ENCODE measurements at regions not wholly inside any gene's neighbourhood (a gene's known extent, or its start where the extent isn't known, plus 50 kb on each side); places are given as distances from the start of the nearest gene placed in this dataset.

DNA sequence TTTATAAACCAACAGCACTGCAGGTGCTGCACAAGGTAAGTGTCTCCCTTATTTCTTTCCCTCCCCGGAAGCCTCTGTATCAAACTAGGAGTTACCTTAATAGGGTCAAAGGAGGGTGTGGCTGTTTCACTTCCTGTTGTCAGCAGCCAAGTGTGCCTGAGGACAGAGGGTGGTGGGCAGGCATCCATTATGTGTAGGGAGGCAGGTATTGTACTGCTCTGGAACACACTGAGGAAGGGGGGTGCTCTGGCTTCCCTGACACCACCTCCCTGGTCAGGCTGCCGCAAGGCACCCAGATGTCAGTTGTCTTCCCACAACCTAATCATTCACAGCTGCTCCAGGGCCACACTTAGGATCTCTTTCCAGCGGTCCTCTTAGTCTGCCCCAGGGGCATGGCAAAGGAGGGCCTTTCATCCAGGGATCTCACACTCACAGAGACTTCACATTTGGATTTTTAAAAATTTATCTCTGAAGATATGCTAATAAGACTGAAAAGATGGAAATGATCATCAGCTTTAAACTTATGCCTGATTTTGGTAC is 132.0 kb upstream of the ARHGAP5 start:
- intact Hi-C loops (cut with DNase I) = no loop called here
- Histone ChIP-seq H3K9me3 (no peaks in the 10 kb centered on the region), H3K36me3 (no peaks in the 10 kb centered on the region), H3K27ac (no peak overlapping the region), H3K4me1 (peaks cover 0 to 5% (median 0%) of the 10 kb centered on the region in 4 donors), H3K27me3 (no peaks in the 10 kb centered on the region), H3K4me3 (no peak overlapping the region)
- no peak for TF ChIP-seq POLR2AphosphoS5 (IDR thresholded peaks at IDR 0.05)
- no peak for TF ChIP-seq CTCF (IDR thresholded peaks at IDR 0.05)
- TF ChIP-seq POLR2A (IDR thresholded peaks at IDR 0.05) = no peak
- TF ChIP-seq EP300 (IDR thresholded peaks at IDR 0.05) = no peak
- 29 to 62% methylated on average over 3 of the region's 3 CpGs for WGBS, 2 donors
- DNase-seq = no peak

GRCh38 chr14:31945701-31946100 is 131.4 kb upstream of the ARHGAP5 start:
- peaks cover 0 to 10% (median 4%) of the 10 kb centered on the region in 4 donors for H3K4me1 ChIP-seq
- no peaks in the 10 kb centered on the region for H3K27me3 ChIP-seq
- 30 to 57% methylated on average over 6 of the region's 6 CpGs for WGBS, 2 donors
- intact Hi-C loops (cut with DNase I) = no loop called here
- no peaks in the 10 kb centered on the region for H3K9me3 ChIP-seq
- DNase-seq = no peak
- H3K4me3 ChIP-seq = no peak overlapping the region
- H3K27ac ChIP-seq = no peak overlapping the region
- H3K36me3 ChIP-seq = no peaks in the 10 kb centered on the region
- no peak for TF ChIP-seq POLR2AphosphoS5 (IDR thresholded peaks at IDR 0.05)
- no peak for TF ChIP-seq POLR2A (IDR thresholded peaks at IDR 0.05)
- no peak for TF ChIP-seq CTCF (IDR thresholded peaks at IDR 0.05)
- no peak for TF ChIP-seq EP300 (IDR thresholded peaks at IDR 0.05)

DNA sequence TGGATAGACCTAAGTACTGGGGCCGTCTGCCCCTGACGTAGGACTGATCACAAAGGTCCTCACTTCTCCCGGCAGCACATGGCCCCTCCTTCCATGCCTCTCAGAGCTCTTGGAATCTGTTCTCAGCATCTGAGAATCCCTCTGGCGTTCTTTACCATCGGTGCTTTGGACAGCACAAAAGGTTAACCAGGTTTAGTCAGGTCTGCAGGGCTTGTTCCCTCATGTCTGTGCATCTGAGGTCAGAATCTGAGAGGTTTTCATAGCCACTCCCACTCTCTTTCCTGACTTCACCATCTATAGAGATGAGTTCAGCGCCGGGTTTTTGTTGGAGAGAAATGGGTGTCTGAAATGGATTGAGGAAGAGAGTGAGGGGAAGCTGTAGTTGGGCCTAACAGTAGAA is 130.0 kb upstream of the ARHGAP5 start:
- TF ChIP-seq EP300 (IDR thresholded peaks at IDR 0.05) (no peak), POLR2A (IDR thresholded peaks at IDR 0.05) (no peak), POLR2AphosphoS5 (IDR thresholded peaks at IDR 0.05) (no peak), CTCF (IDR thresholded peaks at IDR 0.05) (no peak)

DNA sequence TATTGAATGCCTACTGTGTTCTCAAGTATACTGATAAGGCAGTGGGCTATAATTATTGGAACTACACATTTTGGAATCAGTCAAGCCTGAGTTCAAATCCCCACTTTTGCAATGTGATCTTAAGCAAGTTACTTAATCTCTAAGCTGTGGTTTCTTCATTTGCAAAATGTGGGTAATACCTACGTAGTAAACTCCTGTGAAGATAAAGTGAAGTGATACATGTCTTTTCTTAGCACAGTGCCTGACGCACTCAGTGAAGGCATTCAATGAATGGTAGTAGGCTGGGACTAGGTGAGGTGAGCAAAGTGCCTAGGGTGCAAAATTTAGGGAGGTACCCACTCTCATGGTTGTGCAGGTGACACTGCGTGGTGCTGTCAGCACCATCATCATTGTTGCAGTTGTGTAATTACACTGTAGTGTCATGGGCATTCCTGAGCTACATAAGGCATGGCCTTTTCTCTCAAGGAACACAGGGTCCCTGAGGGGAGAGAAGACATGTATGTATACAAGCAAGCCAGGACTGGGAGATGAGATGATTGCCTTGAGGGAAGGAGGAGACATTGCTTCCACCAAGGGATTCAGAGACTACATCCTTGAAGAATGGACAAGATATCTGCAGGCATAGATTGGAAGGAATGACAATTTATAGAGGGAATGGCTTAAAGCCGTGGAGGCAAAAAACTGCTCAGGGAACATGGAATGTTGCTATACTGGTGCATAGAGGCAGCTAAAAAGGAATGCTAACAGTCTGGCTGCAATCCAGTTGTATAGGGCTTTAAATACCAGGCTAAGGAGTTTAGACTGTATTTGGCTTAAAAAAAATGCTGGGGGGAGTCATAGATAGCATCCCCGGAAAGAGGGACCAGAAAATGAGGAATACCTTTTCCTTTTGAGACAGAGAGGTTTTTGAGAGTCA is 129.2 kb upstream of the ARHGAP5 start:
- Histone ChIP-seq H3K36me3 (no peaks in the 10 kb centered on the region), H3K27ac (no peak overlapping the region), H3K4me3 (no peak overlapping the region), H3K9me3 (no peaks in the 10 kb centered on the region), H3K4me1 (peaks cover 0 to 20% (median 13%) of the 10 kb centered on the region in 4 donors), H3K27me3 (no peaks in the 10 kb centered on the region)
- DNase-seq = no peak
- TF ChIP-seq POLR2A (IDR thresholded peaks at IDR 0.05) (no peak), CTCF (IDR thresholded peaks at IDR 0.05) (no peak), POLR2AphosphoS5 (IDR thresholded peaks at IDR 0.05) (no peak), EP300 (IDR thresholded peaks at IDR 0.05) (no peak)
- 82 to 87% methylated on average over 5 of the region's 5 CpGs for WGBS, 2 donors
- intact Hi-C loops (cut with DNase I) = no loop called here

More for the DNA sequence above, 130.0 kb upstream of the ARHGAP5 start:
- Histone ChIP-seq H3K27ac (no peak overlapping the region), H3K9me3 (no peaks in the 10 kb centered on the region), H3K4me1 (peaks cover 0 to 20% (median 13%) of the 10 kb centered on the region in 4 donors), H3K4me3 (no peak overlapping the region), H3K27me3 (no peaks in the 10 kb centered on the region), H3K36me3 (no peaks in the 10 kb centered on the region)
- no peak for DNase-seq
- intact Hi-C loops (cut with DNase I) = no loop called here
- WGBS, 2 donors = 92% methylated on average over 7 of the region's 7 CpGs
